Hepatocyte (in vitro differentiated cells): ENCODE measurements at regions not wholly inside any gene's neighbourhood (a gene's known extent, or its start where the extent isn't known, plus 50 kb on each side); places are given as distances from the start of the nearest gene placed in this dataset.

Experiments
- DNase-seq: peaks from one replicate; pipeline ENCODE4 v3.0.0-alpha.2; 2016; ENCODE audit warnings: low spot score
- H2AFZ ChIP-seq: fragments of 200-600 bp; sonication (generic); 2 replicates; pipeline ENCODE4 v1.6.0; 2016; ENCODE audit warnings: antibody characterized with exemption, mild to moderate bottlenecking
- H3K27ac ChIP-seq: fragments of 200-600 bp; sonication (generic); 2 replicates; pipeline ENCODE4 v1.5.1; 2016; ENCODE audit warnings: mild to moderate bottlenecking
- H3K27me3 ChIP-seq: fragments of 200-600 bp; sonication (generic); 2 replicates; pipeline ENCODE4 v1.6.1; 2016
- H3K36me3 ChIP-seq: fragments of 200-600 bp; sonication (generic); replicated peaks from 2 replicates; pipeline ENCODE4 v1.5.1; 2016; ENCODE audit warnings: low read depth; ENCODE audit not compliant: insufficient read depth
- H3K4me1 ChIP-seq: fragments of 200-600 bp; sonication (generic); 2 replicates; pipeline ENCODE4 v1.5.1; 2016; ENCODE audit warnings: mild to moderate bottlenecking, moderate library complexity; ENCODE audit not compliant: insufficient read depth
- H3K4me2 ChIP-seq: fragments of 200-600 bp; sonication (generic); 2 replicates; pipeline ENCODE4 v1.6.0; 2016
- H3K4me3 ChIP-seq: fragments of 200-600 bp; sonication (generic); 2 replicates; pipeline ENCODE4 v1.5.1; 2016; ENCODE audit warnings: mild to moderate bottlenecking
- H3K79me2 ChIP-seq: fragments of 200-600 bp; sonication (generic); 2 replicates; pipeline ENCODE4 v1.6.0; 2017; ENCODE audit warnings: mild to moderate bottlenecking
- H3K9me2 ChIP-seq: fragments of 200-600 bp; sonication (generic); replicated peaks from 2 replicates; pipeline ENCODE4 v1.6.0; 2017; ENCODE audit warnings: mild to moderate bottlenecking; ENCODE audit not compliant: insufficient read depth
- H3K9me3 ChIP-seq: fragments of 200-600 bp; sonication (generic); 2 replicates; pipeline ENCODE4 v1.5.1; 2016; ENCODE audit warnings: low read depth, mild to moderate bottlenecking
- H4K20me1 ChIP-seq: fragments of 200-600 bp; sonication (generic); 2 replicates; pipeline ENCODE4 v1.6.0; 2016; ENCODE audit warnings: mild to moderate bottlenecking; ENCODE audit not compliant: insufficient read depth, poor library complexity, severe bottlenecking
- EZH2 ChIP-seq: fragments of 200-600 bp; sonication (generic); IDR thresholded peaks from 2 replicates; pipeline ENCODE4 v1.6.1; 2016; ENCODE audit warnings: antibody characterized with exemption, mild to moderate bottlenecking, borderline replicate concordance
- EZH2phosphoT487 ChIP-seq: fragments of 200-600 bp; sonication (generic); IDR thresholded peaks from one replicate; pipeline ENCODE4 v1.6.1; 2018; ENCODE audit warnings: antibody characterized with exemption, mild to moderate bottlenecking, low read depth, moderate library complexity; ENCODE audit not compliant: unreplicated experiment, severe bottlenecking
- WGBS: methylation state at CpG from one replicate; pipeline ENCODE4 v1.1.6; 2016; ENCODE audit warnings: low lambda C conversion rate; ENCODE audit errors: missing lambda C conversion rate; 5-methylcytosine and 5-hydroxymethylcytosine counted together
- TF ChIP-seq, protein P1 (sequence below): fragments of 200-600 bp; sonication (generic); IDR thresholded peaks from 2 replicates; pipeline ENCODE4 v1.5.1; 2016; ENCODE audit warnings: antibody characterized with exemption, mild to moderate bottlenecking; ENCODE audit not compliant: poor library complexity

- Histone ChIP-seq H3K79me2 (no peaks in the 10 kb centered on the region), H3K9me2 (no peaks in the 10 kb centered on the region), H3K4me3 (no peak overlapping the region), H3K9me3 (no peaks in the 10 kb centered on the region), H3K27ac (no peak overlapping the region), H3K36me3 (no peaks in the 10 kb centered on the region), H4K20me1 (no peaks in the 10 kb centered on the region), H3K4me1 (no peaks in the 10 kb centered on the region), H3K27me3 (no peaks in the 10 kb centered on the region), H3K4me2 (no peak overlapping the region), H2AFZ (no peak overlapping the region)
- no peak for DNase-seq
- TF ChIP-seq, protein P1, sequence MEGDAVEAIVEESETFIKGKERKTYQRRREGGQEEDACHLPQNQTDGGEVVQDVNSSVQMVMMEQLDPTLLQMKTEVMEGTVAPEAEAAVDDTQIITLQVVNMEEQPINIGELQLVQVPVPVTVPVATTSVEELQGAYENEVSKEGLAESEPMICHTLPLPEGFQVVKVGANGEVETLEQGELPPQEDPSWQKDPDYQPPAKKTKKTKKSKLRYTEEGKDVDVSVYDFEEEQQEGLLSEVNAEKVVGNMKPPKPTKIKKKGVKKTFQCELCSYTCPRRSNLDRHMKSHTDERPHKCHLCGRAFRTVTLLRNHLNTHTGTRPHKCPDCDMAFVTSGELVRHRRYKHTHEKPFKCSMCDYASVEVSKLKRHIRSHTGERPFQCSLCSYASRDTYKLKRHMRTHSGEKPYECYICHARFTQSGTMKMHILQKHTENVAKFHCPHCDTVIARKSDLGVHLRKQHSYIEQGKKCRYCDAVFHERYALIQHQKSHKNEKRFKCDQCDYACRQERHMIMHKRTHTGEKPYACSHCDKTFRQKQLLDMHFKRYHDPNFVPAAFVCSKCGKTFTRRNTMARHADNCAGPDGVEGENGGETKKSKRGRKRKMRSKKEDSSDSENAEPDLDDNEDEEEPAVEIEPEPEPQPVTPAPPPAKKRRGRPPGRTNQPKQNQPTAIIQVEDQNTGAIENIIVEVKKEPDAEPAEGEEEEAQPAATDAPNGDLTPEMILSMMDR, result no peak
- TF ChIP-seq EZH2, result no peak
- TF ChIP-seq EZH2phosphoT487, result no peak
- 93% methylated on average over 7 of the region's 7 CpGs for WGBS
These were observed 294.3 kb upstream of the MGAT4C start for GRCh38 chr12:86550218-86551145.

DNA sequence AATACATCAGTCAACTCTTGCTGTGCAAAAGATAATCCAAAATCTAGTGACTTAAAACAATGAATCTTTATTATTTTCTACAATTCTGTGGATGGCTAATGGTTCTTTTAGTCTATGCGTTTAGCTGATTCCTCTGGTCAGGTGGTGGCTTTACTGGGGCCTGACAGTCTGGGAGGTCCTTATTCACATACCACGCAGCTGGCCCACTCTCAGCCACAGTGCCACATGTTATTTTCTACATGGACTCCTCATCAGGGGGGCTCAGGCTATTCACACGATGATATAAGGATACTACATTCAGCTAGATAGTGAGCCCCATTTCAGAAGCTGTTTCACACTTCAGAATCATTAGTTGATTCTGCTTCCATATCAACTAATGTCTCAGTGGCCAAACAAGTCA, 287.5 kb upstream of the MGAT4C start:
- H3K79me2 ChIP-seq, result no peaks in the 10 kb centered on the region
- 53% methylated on average over 3 of the region's 3 CpGs for WGBS
- H3K27me3 ChIP-seq, result no peaks in the 10 kb centered on the region
- no peaks in the 10 kb centered on the region for H3K9me3 ChIP-seq
- H2AFZ ChIP-seq, result no peak overlapping the region
- no peaks in the 10 kb centered on the region for H3K36me3 ChIP-seq
- no peak overlapping the region for H3K27ac ChIP-seq
- no peaks in the 10 kb centered on the region for H4K20me1 ChIP-seq
- H3K9me2 ChIP-seq, result no peaks in the 10 kb centered on the region
- no peak overlapping the region for H3K4me3 ChIP-seq
- no peaks in the 10 kb centered on the region for H3K4me1 ChIP-seq
- DNase-seq, result no peak
- TF ChIP-seq EZH2 (no peak), EZH2phosphoT487 (no peak)
- TF ChIP-seq, protein P1, result no peak
- H3K4me2 ChIP-seq, result no peak overlapping the region

- 83% methylated on average over 1 of the region's 1 CpG for WGBS
These were observed 274.9 kb upstream of the MGAT4C start for GRCh38 chr12:86530996-86531655.

More at GRCh38 chr12:86530996-86531655, 274.9 kb upstream of the MGAT4C start:
- Histone ChIP-seq H3K36me3 (no peaks in the 10 kb centered on the region), H3K9me2 (peaks cover 4% of the 10 kb centered on the region), H3K4me1 (no peaks in the 10 kb centered on the region), H3K4me3 (no peak overlapping the region), H2AFZ (no peak overlapping the region), H4K20me1 (no peaks in the 10 kb centered on the region), H3K27me3 (no peaks in the 10 kb centered on the region), H3K9me3 (no peaks in the 10 kb centered on the region), H3K79me2 (no peaks in the 10 kb centered on the region), H3K4me2 (no peak overlapping the region), H3K27ac (no peak overlapping the region)
- no peak for DNase-seq
- TF ChIP-seq, protein P1, result no peak
- TF ChIP-seq EZH2phosphoT487 (no peak), EZH2 (no peak)
